Astrocyte (in vitro differentiated cells and primary cell): ENCODE measurements at regions not wholly inside any gene's neighbourhood (a gene's known extent, or its start where the extent isn't known, plus 50 kb on each side); places are given as distances from the start of the nearest gene placed in this dataset.

Experiments used
- DNase-seq: peaks from one replicate; pipeline ENCODE4 v3.0.0-alpha.2; 2010; ENCODE audit warnings: low read depth
- FAIRE-seq: peaks from 2 replicates; lab custom pipeline; 2011; peaks lifted over from hg19 to GRCh38; lab: Jason Lieb, UNC
- H2AFZ ChIP-seq: 2 replicates; pipeline ENCODE4 v1.6.0; 2012; ENCODE audit warnings: low read depth, low read length, inconsistent platforms
- H3K27ac ChIP-seq: 2 replicates; pipeline ENCODE4 v1.5.1; 2011; ENCODE audit warnings: low read depth, low read length, inconsistent platforms
- H3K27me3 ChIP-seq: 2 replicates; pipeline ENCODE4 v1.6.0; 2011; ENCODE audit warnings: low read length, inconsistent platforms; ENCODE audit not compliant: insufficient read depth
- H3K36me3 ChIP-seq: 2 replicates; pipeline ENCODE4 v1.5.1; 2011; ENCODE audit warnings: low read length, inconsistent platforms; ENCODE audit not compliant: insufficient read depth
- H3K4me1 ChIP-seq: 2 replicates; pipeline ENCODE4 v1.5.1; 2011; ENCODE audit warnings: low read length, inconsistent platforms; ENCODE audit not compliant: insufficient read depth
- H3K4me2 ChIP-seq: 2 replicates; pipeline ENCODE4 v1.6.0; 2012; ENCODE audit warnings: low read length, inconsistent platforms
- H3K4me3 ChIP-seq: 2 replicates; pipeline ENCODE4 v1.5.1; 2011; ENCODE audit warnings: low read depth, mild to moderate bottlenecking, low read length, inconsistent platforms; ENCODE audit not compliant: insufficient read depth
- H3K79me2 ChIP-seq: 2 replicates; pipeline ENCODE4 v1.6.0; 2012; ENCODE audit warnings: mild to moderate bottlenecking, low read length, inconsistent platforms; ENCODE audit not compliant: insufficient read depth
- H3K9ac ChIP-seq: 2 replicates; pipeline ENCODE4 v1.6.0; 2012; ENCODE audit warnings: mild to moderate bottlenecking, low read length, inconsistent platforms
- H3K9me3 ChIP-seq: 2 replicates; pipeline ENCODE4 v1.5.1; 2012; ENCODE audit warnings: low read depth, mild to moderate bottlenecking, low read length, inconsistent platforms; ENCODE audit not compliant: insufficient read depth
- H4K20me1 ChIP-seq: 2 replicates; pipeline ENCODE4 v1.6.0; 2012; ENCODE audit warnings: low read length, inconsistent platforms; ENCODE audit not compliant: insufficient read depth
- H3K27ac Mint-ChIP-seq: one replicate; pipeline ENCODE4 v1.8.0; 2021; ENCODE audit warnings: mild to moderate bottlenecking, mixed read lengths; ENCODE audit not compliant: unreplicated experiment
- H3K27me3 Mint-ChIP-seq: one replicate; pipeline ENCODE4 v1.8.0; 2021; ENCODE audit warnings: low read depth, mixed read lengths; ENCODE audit not compliant: unreplicated experiment
- H3K36me3 Mint-ChIP-seq: one replicate; pipeline ENCODE4 v1.8.0; 2021; ENCODE audit warnings: low read depth, mixed read lengths; ENCODE audit not compliant: unreplicated experiment
- H3K4me1 Mint-ChIP-seq: one replicate; pipeline ENCODE4 v1.8.0; 2021; ENCODE audit warnings: low read depth, mixed read lengths; ENCODE audit not compliant: unreplicated experiment
- H3K4me3 Mint-ChIP-seq: one replicate; pipeline ENCODE4 v1.8.0; 2021; ENCODE audit warnings: mild to moderate bottlenecking, moderate library complexity, mixed read lengths; ENCODE audit not compliant: unreplicated experiment
- H3K9me3 Mint-ChIP-seq: one replicate; pipeline ENCODE4 v1.8.0; 2021; ENCODE audit warnings: mild to moderate bottlenecking, mixed read lengths; ENCODE audit not compliant: unreplicated experiment
- EZH2 ChIP-seq: IDR thresholded peaks from 2 replicates; pipeline ENCODE4 v1.6.1; 2012; ENCODE audit warnings: mild to moderate bottlenecking, low read length, inconsistent platforms; ENCODE audit not compliant: insufficient read depth
- TF ChIP-seq, protein P1 (sequence below): IDR thresholded peaks from 2 replicates; pipeline ENCODE4 v1.5.1; 2011; ENCODE audit warnings: low read depth, mild to moderate bottlenecking, inconsistent platforms, low read length, moderate library complexity; ENCODE audit not compliant: insufficient read depth

DNA sequence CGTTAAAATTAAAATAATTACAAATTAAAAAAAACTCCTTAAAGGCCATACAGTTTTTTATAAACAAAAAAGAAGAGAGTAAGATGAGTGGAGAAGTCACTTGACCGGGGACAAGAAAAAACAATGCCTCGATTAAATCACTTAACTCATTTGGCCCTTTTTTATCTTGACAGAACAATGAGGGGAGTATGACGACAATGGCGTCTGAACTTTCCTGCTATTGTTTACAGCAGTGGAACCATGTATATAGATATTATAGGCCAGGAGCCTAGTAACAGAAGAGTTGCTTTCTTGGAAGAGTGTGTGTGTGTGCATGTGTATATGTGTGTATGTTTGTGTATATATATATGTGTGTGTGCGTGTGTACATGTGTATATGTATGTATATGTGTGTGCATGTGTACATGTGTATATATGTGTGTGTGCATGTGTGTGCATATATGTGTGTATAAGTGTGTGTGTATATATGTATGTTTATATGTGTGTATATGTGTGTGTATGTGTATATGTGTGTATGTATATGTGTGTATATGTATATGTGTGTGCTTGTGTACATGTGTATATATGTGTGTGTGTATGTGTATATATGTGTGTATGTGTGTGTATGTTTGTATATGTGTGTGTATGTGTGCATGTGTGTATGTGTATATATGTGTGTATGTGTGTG, 153.4 kb upstream of the FAT1 start:
- DNase-seq (no peak), FAIRE-seq (peak; percentile 69)
- H4K20me1 ChIP-seq: no peaks in the 10 kb centered on the region
- Mint-ChIP-seq H3K27me3 (no peaks in the 10 kb centered on the region), H3K36me3 (no peaks in the 10 kb centered on the region), H3K4me1 (peaks cover 19% of the 10 kb centered on the region), H3K9me3 (peaks cover 2% of the 10 kb centered on the region), H3K4me3 (no peak overlapping the region), H3K27ac (no peak overlapping the region)
- peaks cover 12% of the 10 kb centered on the region for H3K4me1 ChIP-seq
- no peaks in the 10 kb centered on the region for H3K79me2 ChIP-seq
- H3K4me2 ChIP-seq: no peak overlapping the region
- H3K27ac ChIP-seq: no peak overlapping the region
- no peak overlapping the region for H3K9ac ChIP-seq
- H3K36me3 ChIP-seq: no peaks in the 10 kb centered on the region
- H3K9me3 ChIP-seq: peaks cover 3% of the 10 kb centered on the region
- no peak overlapping the region for H3K4me3 ChIP-seq
- TF ChIP-seq, protein P1, sequence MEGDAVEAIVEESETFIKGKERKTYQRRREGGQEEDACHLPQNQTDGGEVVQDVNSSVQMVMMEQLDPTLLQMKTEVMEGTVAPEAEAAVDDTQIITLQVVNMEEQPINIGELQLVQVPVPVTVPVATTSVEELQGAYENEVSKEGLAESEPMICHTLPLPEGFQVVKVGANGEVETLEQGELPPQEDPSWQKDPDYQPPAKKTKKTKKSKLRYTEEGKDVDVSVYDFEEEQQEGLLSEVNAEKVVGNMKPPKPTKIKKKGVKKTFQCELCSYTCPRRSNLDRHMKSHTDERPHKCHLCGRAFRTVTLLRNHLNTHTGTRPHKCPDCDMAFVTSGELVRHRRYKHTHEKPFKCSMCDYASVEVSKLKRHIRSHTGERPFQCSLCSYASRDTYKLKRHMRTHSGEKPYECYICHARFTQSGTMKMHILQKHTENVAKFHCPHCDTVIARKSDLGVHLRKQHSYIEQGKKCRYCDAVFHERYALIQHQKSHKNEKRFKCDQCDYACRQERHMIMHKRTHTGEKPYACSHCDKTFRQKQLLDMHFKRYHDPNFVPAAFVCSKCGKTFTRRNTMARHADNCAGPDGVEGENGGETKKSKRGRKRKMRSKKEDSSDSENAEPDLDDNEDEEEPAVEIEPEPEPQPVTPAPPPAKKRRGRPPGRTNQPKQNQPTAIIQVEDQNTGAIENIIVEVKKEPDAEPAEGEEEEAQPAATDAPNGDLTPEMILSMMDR: no peak
- no peak for TF ChIP-seq EZH2
- H3K27me3 ChIP-seq: no peaks in the 10 kb centered on the region
- no peak overlapping the region for H2AFZ ChIP-seq

DNA sequence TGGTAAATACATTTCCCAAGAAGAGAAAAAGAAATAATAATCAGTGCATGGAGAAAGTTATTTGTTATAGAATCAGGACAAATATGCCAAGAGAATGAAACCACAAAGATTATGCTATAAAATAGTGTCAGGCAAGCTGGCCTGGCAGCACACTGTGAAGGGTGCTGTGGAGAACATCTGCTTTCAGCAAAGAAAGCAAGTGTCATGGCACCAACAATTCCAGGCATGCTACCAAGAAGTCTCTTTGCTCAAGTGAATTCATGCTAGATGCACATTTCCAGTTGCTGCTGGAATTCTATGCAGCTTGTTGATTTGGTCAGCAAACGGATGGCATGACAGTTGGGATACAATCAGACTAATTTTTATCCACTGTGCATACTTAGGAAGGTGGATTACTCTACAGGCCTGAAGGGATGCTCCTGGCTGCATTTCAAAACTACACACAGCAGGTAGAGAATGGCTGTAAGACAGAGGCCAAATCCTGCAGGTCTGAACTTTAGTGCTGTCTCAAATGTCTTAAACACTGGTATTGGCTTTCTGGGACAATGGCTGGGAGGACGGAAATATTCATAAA, 154.6 kb upstream of the FAT1 start:
- no peak overlapping the region for H2AFZ ChIP-seq
- TF ChIP-seq EZH2: no peak
- H3K36me3 ChIP-seq: no peaks in the 10 kb centered on the region
- Mint-ChIP-seq H3K9me3 (peaks cover 2% of the 10 kb centered on the region), H3K27ac (no peak overlapping the region), H3K4me3 (no peak overlapping the region), H3K27me3 (no peaks in the 10 kb centered on the region), H3K36me3 (no peaks in the 10 kb centered on the region), H3K4me1 (peaks cover 24% of the 10 kb centered on the region)
- FAIRE-seq (no peak), DNase-seq (no peak)
- peaks cover 15% of the 10 kb centered on the region for H3K4me1 ChIP-seq
- no peak overlapping the region for H3K4me2 ChIP-seq
- H3K4me3 ChIP-seq: no peak overlapping the region
- H3K79me2 ChIP-seq: no peaks in the 10 kb centered on the region
- no peaks in the 10 kb centered on the region for H3K27me3 ChIP-seq
- no peaks in the 10 kb centered on the region for H4K20me1 ChIP-seq
- no peaks in the 10 kb centered on the region for H3K9me3 ChIP-seq
- H3K27ac ChIP-seq: no peak overlapping the region
- H3K9ac ChIP-seq: no peak overlapping the region

DNA sequence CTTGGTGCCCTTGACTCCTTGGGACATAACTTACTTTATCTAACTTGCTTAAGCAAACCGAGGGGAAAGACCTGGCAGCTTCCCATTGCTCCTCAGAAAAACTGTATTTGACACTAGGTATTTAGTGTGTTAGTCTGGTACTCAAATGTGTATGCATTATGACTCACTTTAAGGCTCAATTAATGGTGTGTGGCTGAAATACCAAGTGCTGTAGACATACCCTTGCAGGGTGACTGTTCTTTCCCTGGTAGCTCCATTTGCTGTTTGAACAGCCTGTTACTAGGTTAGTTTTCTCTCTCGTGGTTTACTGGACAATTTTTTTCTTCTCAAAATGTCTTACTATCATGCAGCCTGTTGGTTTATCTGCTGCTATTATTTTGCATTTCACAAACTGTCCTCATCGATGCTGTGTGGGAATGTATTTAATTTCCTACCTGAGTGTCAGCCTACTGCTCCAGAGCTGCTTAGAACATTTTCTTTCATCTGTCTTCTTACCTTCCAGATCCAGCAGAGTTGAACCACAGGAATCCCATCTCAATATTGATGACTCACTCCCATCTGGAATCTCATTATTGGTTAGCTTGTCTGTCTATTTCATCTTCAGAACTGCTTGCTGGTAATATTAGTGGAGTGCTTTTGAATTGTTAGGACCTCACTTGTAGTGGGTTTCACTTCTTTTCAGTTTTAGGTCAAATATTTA, 158.0 kb upstream of the FAT1 start:
- peak overlapping the region; percentile 86 for H3K27ac Mint-ChIP-seq
- H3K36me3 Mint-ChIP-seq: no peaks in the 10 kb centered on the region
- peak; percentile 79 for FAIRE-seq
- peak overlapping the region; percentile 38 for H3K27ac ChIP-seq
- peaks cover 28% of the 10 kb centered on the region for H3K4me1 Mint-ChIP-seq
- DNase-seq: peak; percentile 91
- H3K9me3 ChIP-seq: no peaks in the 10 kb centered on the region
- no peak overlapping the region for H3K9ac ChIP-seq
- no peak overlapping the region for H3K4me3 ChIP-seq
- H4K20me1 ChIP-seq: no peaks in the 10 kb centered on the region
- H3K4me1 ChIP-seq: peaks cover 15% of the 10 kb centered on the region
- TF ChIP-seq, protein P1: no peak
- TF ChIP-seq EZH2: no peak
- no peaks in the 10 kb centered on the region for H3K27me3 ChIP-seq
- H3K4me3 Mint-ChIP-seq: peak overlapping the region; percentile 10
- H3K9me3 Mint-ChIP-seq: no peaks in the 10 kb centered on the region
- no peak overlapping the region for H2AFZ ChIP-seq
- no peaks in the 10 kb centered on the region for H3K27me3 Mint-ChIP-seq
- H3K36me3 ChIP-seq: no peaks in the 10 kb centered on the region
- no peaks in the 10 kb centered on the region for H3K79me2 ChIP-seq
- H3K4me2 ChIP-seq: peak overlapping the region; percentile 45
